ENCODE measurements at regions not wholly inside any gene's neighbourhood (a gene's known extent, or its start where the extent isn't known, plus 50 kb on each side); places are given as distances from the start of the nearest gene placed in this dataset.

DNA sequence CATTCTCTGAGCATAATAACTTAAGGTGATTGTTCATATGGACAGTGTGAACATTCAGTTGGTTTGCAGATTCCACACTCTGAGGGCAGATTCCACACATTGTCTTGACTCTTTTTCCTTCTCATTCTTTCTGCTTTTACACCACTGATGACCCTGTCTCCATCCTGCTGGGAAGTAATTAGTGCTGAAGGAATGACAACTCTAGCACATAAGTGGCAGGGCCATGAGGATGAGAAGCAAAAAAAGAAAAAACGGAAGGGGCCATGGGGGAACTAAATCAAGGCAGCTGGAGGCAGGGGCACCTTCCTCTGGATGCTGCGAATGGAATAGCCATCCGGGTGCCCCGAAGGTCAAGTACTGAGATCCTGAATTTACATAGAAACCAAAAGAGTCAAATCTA, 944.0 kb downstream of the KCNJ2 start:
- Histone ChIP-seq H3K4me2 (no peak overlapping the region), H4K20me1 (replicated peaks; ENCODE audit: insufficient read depth) (no peaks in the 10 kb centered on the region), H3K27me3 (ENCODE audit: insufficient read depth) (no peaks in the 10 kb centered on the region), H3K36me3 (ENCODE audit: insufficient read depth) (no peaks in the 10 kb centered on the region), H3K9me2 (ENCODE audit: insufficient read depth) (no peaks in the 10 kb centered on the region), H3K4me1 (ENCODE audit: insufficient read depth) (peaks cover 5% of the 10 kb centered on the region; the same call in 1 of the 2 replicates), H2AFZ (no peak overlapping the region), H3F3A (replicated peaks; ENCODE audit: low read depth) (no peaks in the 10 kb centered on the region), H3K27ac (ENCODE audit: low read depth) (no peak overlapping the region), H3K4me3 (no peak overlapping the region), H3K79me2 (replicated peaks; ENCODE audit: insufficient read depth) (no peaks in the 10 kb centered on the region)
- Mint-ChIP-seq H3K4me3 (no peak overlapping the region), H3K4me1 (peaks cover 5% of the 10 kb centered on the region), H3K36me3 (ENCODE audit: low read depth) (no peaks in the 10 kb centered on the region), H3K9me3 (no peaks in the 10 kb centered on the region), H3K27ac (no peak overlapping the region), H3K27me3 (ENCODE audit: insufficient read depth, low read depth, poor library complexity) (no peaks in the 10 kb centered on the region)
- ATAC-seq, result no peak
- DNase-seq (ENCODE audit: low spot score), result no peak
- TF ChIP-seq NANOG (IDR thresholded peaks at IDR 0.05; ENCODE audit: borderline replicate concordance), result no peak
- TF ChIP-seq, protein P1, sequence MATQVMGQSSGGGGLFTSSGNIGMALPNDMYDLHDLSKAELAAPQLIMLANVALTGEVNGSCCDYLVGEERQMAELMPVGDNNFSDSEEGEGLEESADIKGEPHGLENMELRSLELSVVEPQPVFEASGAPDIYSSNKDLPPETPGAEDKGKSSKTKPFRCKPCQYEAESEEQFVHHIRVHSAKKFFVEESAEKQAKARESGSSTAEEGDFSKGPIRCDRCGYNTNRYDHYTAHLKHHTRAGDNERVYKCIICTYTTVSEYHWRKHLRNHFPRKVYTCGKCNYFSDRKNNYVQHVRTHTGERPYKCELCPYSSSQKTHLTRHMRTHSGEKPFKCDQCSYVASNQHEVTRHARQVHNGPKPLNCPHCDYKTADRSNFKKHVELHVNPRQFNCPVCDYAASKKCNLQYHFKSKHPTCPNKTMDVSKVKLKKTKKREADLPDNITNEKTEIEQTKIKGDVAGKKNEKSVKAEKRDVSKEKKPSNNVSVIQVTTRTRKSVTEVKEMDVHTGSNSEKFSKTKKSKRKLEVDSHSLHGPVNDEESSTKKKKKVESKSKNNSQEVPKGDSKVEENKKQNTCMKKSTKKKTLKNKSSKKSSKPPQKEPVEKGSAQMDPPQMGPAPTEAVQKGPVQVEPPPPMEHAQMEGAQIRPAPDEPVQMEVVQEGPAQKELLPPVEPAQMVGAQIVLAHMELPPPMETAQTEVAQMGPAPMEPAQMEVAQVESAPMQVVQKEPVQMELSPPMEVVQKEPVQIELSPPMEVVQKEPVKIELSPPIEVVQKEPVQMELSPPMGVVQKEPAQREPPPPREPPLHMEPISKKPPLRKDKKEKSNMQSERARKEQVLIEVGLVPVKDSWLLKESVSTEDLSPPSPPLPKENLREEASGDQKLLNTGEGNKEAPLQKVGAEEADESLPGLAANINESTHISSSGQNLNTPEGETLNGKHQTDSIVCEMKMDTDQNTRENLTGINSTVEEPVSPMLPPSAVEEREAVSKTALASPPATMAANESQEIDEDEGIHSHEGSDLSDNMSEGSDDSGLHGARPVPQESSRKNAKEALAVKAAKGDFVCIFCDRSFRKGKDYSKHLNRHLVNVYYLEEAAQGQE (IDR thresholded peaks at IDR 0.05; ENCODE audit: unreplicated experiment), result no peak
- no peak for TF ChIP-seq EZH2 (IDR thresholded peaks at IDR 0.05; ENCODE audit: low read depth, unreplicated experiment)
- no peak for TF ChIP-seq EZH2phosphoT487 (IDR thresholded peaks at IDR 0.05; ENCODE audit: unreplicated experiment)
- no peak for TF ChIP-seq CTCF (conservative IDR thresholded peaks at IDR 0.05; ENCODE audit: low read depth in 2 of 2)
- TF ChIP-seq, protein P2, sequence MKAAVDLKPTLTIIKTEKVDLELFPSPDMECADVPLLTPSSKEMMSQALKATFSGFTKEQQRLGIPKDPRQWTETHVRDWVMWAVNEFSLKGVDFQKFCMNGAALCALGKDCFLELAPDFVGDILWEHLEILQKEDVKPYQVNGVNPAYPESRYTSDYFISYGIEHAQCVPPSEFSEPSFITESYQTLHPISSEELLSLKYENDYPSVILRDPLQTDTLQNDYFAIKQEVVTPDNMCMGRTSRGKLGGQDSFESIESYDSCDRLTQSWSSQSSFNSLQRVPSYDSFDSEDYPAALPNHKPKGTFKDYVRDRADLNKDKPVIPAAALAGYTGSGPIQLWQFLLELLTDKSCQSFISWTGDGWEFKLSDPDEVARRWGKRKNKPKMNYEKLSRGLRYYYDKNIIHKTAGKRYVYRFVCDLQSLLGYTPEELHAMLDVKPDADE (IDR thresholded peaks at IDR 0.05), result no peak

DNA sequence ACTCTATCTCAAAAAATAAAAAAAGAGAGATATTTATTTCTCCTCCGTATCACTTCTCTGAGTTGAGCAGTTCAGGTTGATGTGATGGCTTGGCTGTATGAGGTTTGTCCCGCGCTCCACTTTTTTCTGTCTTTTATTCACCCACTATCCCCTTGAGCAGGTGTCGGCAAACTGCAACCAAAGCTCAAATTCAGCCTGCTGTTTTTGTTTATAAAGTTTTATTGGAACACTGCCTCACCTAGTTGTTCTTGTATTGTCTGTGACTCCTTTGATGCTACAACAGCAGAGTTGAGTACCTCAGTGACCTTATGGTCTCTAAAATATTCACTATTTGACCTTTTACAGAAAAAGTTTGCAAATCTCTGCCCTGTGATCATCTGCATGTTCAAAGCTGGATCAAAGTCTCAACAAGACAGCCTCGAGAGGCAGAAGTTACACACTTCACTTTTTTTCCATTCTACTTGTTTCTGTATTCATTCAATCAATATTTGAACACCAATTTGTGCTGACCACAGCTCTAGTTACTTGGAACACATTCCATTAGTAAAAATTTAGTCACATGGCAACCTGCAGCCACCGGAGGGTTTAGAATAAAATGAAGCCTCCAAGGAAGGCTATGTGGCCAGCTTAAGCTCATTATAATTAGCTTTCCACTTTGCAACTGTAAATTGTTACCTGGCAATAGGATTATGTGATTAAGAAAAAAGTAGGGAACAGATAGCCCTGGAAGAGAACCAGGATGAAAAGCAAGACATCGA, 945.8 kb downstream of the KCNJ2 start:
- peaks cover 3% of the 10 kb centered on the region; the same call in 1 of the 2 replicates for H3K4me1 ChIP-seq (ENCODE audit: insufficient read depth)
- no peaks in the 10 kb centered on the region for H3K36me3 ChIP-seq (ENCODE audit: insufficient read depth)
- H2AFZ ChIP-seq, result no peak overlapping the region
- DNase-seq (ENCODE audit: low spot score), result no peak
- H3K79me2 ChIP-seq (replicated peaks; ENCODE audit: insufficient read depth), result no peaks in the 10 kb centered on the region
- no peaks in the 10 kb centered on the region for H3K27me3 ChIP-seq (ENCODE audit: insufficient read depth)
- no peaks in the 10 kb centered on the region for H3F3A ChIP-seq (replicated peaks; ENCODE audit: low read depth)
- no peak overlapping the region for H3K4me2 ChIP-seq
- no peaks in the 10 kb centered on the region for H4K20me1 ChIP-seq (replicated peaks; ENCODE audit: insufficient read depth)
- H3K9me3 Mint-ChIP-seq, result no peaks in the 10 kb centered on the region
- no peak overlapping the region for H3K4me3 ChIP-seq
- no peaks in the 10 kb centered on the region for H3K9me2 ChIP-seq (ENCODE audit: insufficient read depth)
- no peak overlapping the region for H3K27ac Mint-ChIP-seq
- H3K36me3 Mint-ChIP-seq (ENCODE audit: low read depth), result no peaks in the 10 kb centered on the region
- H3K27ac ChIP-seq (ENCODE audit: low read depth), result no peak overlapping the region
- no peak for ATAC-seq
- peaks cover 5% of the 10 kb centered on the region; the same call in 2 of the 3 replicates for H3K4me1 Mint-ChIP-seq
- H3K27me3 Mint-ChIP-seq (ENCODE audit: insufficient read depth, low read depth, poor library complexity), result no peaks in the 10 kb centered on the region
- no peak overlapping the region for H3K4me3 Mint-ChIP-seq
- TF ChIP-seq CTCF (conservative IDR thresholded peaks at IDR 0.05; ENCODE audit: low read depth in 2 of 2) (no peak), NANOG (IDR thresholded peaks at IDR 0.05; ENCODE audit: borderline replicate concordance) (no peak), POLR2AphosphoS5 (IDR thresholded peaks at IDR 0.05; ENCODE audit: low read depth) (no peak), JUNB (IDR thresholded peaks at IDR 0.05; ENCODE audit: unreplicated experiment) (no peak), ZNF331 (CRISPR knock-in tag; IDR thresholded peaks at IDR 0.05; ENCODE audit: low read depth) (no peak), CREB1 (CRISPR knock-in tag; IDR thresholded peaks at IDR 0.05; ENCODE audit: low read depth) (no peak)
- TF ChIP-seq, protein P1 (IDR thresholded peaks at IDR 0.05; ENCODE audit: unreplicated experiment), result no peak

All from GM23338 (cell line).